Hematopoietic multipotent progenitor cell treated with erythropoietin and hydrocortisone succinate and interleukin-3 and kit ligand, for 8 days (in vitro differentiated cells): ENCODE measurements at regions not wholly inside any gene's neighbourhood (a gene's known extent, or its start where the extent isn't known, plus 50 kb on each side); places are given as distances from the start of the nearest gene placed in this dataset.

Experiments used
- DNase-seq: peaks from one replicate; pipeline ENCODE4 v3.0.0-alpha.2; 2015

DNA sequence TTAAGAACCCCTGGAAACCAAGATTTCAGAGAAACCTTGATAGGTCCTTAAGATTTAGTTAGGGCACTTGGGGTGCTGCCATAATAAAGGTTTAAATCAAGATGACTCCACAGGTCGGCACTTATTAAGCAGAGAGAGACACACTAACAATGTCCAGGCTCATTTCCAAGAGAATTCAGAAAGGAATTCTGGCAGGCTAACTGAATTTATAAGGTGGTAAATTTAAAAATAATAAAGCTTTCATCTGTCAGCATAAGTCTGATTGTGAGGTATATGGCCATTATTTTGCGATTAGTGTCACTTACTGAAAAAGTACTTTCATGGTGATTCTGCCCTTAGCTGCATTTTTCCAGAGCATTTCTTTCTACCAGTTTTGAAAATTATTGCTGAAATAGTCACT is 472.7 kb downstream of the ARAP2 start:
- no peak for DNase-seq

GRCh38 chr4:35772291-35772690 is 472.0 kb downstream of the ARAP2 start:
- DNase-seq: no peak

GRCh38 chr4:35789899-35790574 is 454.3 kb downstream of the ARAP2 start:
- DNase-seq: no peak

DNA sequence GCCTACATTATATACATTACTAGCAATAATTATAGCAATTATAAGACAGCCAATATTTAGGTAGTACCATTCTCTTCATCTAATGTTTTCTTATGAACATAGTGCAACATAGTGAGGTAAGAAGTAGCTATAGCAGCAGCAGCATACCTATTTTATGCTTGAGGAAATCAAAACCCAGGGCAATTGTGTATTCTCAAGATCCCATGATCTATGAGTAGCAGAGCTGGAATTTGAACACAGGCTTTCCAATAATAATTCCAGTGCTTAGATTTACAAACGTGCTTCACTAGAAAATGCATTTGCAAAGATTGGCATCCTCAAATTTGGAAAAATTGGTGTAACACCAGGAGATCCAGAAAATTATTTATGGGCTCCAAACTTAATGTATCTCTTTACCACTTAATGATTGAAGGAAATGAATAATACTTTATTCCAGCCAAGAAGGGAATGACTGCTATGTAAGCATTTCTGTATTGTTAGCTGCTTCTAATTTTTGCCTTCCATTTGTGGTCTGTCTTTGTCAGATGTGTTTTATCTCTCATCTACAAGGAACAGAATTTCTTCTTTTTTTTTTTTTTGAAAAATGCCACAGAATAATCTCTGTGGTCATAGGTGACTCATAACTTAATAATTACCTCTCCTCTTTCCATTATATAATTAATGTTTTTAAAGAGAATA is 451.1 kb downstream of the ARAP2 start:
- no peak for DNase-seq

DNA sequence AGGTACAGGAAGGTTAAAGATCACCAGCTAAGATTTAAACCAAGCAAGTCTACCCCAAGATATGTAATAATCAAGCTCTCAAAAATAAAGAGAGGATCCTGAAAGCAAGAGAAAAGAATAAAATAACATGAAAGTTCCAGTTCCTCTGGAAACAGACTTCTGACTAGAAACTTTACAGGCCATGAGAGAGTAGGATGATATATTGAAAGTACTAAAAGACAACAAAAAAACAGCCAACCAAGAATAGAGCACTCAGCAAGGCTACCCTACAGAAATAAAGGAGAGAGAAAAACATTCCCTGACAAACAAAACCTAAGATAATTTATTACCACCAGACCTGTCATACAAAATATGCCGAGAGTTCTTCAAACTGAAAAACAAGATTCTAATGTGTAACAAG is 450.5 kb downstream of the ARAP2 start:
- DNase-seq: no peak

DNA sequence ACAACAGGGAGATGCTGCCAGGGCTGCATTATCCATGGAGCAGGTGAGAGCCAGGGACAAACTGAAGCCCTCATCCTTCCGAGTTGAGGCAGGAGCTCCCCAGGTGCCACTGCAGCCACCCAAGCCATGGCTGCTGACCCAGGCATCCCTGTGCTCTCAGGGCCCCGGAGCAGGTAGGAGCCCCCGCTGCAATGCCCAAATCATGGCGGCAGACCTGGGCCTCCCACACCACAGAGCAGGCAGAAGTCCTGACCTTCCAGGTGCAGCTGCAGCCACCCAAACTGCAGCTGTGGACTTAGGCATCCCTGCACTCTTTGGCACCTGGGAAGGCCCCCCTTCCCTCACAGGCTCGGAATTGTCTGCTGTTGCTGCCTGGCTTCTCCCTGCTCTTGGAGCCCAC is 443.6 kb downstream of the ARAP2 start:
- DNase-seq: no peak

- DNase-seq: no peak
Observed at GRCh38 chr4:35802644-35803043, 441.7 kb downstream of the ARAP2 start.

GRCh38 chr4:35818520-35818919 is 425.8 kb downstream of the ARAP2 start:
- DNase-seq: peak; percentile 64

DNA sequence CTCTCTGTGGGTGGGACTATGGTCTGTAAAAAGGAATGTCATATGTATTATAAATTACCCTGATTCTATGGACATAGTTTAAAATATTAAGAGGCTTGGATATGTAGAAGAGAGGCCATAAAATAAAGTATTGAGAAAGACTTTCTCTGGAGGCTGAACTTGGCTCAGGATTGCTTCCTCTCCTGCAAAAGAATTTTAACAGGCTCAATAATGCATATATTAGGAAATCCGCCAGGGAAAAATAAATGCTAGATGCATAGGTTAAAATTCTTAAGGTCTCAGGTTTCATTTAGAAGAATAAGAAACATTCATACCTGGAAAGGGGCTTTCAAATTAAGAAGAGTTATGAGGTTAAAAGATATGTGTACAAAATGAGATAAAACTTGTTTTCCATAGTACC is 424.3 kb downstream of the ARAP2 start:
- DNase-seq: no peak

DNA sequence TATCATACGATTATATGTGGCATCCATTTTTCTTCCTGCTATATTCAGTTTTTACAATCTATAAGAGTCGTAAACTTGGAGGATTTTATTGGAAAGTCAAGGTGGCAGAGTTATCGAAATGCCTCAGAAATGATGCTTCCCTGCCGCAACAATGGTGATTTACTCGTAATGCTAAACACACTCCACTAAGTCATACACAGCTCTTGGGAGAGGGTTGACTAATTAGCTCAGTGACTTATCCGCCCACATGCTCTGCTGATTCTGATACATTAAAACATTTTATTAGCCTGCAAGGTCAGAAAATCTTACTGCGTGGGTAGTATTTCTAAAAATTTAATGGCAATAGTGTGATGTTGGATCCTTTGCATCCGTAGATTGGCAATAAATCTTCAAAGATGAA is 420.1 kb downstream of the ARAP2 start:
- no peak for DNase-seq

GRCh38 chr4:35835893-35836292 is 408.4 kb downstream of the ARAP2 start:
- DNase-seq: no peak

GRCh38 chr4:35836596-35836995 is 407.7 kb downstream of the ARAP2 start:
- DNase-seq: no peak

DNA sequence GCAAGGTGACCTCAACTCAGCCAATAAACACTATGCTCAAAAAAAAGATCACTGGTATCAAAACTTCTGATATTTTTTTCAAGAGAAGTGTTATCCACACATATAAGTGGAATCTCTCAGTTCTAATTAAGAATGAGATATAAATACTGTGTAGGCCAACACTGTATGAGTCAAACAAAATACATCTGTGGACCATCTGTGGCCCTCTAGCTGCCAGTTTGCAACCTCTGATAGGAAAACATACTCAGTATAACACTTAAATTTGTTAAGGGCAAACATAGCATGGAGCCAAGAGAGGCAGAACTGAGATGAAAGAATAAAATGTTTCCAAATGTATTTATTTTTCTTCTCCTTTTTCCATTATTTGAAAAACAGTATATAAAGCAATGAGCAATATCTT is 377.3 kb downstream of the ARAP2 start:
- no peak for DNase-seq

DNA sequence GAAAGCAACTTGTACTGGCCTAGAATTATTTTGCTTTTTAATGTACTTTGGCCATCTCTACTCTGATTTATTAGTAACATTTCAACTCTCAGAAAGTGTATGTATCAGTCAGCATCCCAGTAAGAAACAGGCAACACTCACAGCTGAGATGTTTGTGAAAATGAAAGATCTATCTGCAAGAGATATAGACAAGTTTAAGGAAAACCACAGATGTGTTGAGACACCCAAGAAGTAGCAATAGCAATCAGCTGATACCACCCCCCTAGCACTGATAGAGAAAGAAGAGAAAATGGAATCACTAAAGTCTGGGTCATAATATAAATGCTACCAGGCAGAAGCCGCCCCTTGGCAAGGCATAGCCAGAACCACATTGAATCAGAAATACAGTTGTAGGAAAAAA is 372.0 kb downstream of the ARAP2 start:
- no peak for DNase-seq

GRCh38 chr4:35879479-35879878 is 364.8 kb downstream of the ARAP2 start:
- no peak for DNase-seq

- DNase-seq: no peak
Observed at GRCh38 chr4:35883108-35883507, 361.2 kb downstream of the ARAP2 start.

DNA sequence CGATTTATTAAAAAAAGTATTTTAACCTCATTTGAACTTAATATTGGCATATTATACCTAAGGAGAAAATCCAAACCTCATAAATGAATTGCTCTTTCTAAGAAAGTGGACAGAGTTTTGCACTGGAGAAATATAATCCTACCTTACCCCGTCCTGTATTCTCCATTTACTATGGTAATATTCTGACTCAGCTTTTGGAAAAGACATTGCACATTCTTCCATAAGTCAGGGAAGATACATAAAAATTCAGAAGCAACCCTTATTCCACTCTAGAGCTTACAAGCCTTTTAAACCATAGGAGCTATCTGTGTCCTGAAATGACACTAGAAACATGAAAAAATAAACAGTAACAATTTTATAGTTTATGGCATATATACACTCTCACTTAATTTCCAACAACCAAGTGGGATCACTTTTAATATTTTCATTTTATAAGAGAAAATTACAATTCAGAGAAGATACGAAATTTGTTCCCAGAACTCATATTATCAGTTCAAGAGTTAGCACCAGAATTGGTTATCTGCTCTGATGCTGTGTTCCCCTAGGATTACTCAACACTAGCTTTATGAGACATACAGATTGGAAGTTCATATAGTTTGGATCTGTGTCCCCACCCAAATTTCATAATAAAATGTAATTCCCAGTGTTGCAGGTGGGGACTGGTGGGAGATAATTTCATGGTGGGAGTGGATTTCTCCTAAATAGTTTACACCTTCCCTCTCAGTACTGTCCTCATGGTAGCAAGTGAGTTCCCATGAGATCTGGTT is 359.4 kb downstream of the ARAP2 start:
- no peak for DNase-seq

DNA sequence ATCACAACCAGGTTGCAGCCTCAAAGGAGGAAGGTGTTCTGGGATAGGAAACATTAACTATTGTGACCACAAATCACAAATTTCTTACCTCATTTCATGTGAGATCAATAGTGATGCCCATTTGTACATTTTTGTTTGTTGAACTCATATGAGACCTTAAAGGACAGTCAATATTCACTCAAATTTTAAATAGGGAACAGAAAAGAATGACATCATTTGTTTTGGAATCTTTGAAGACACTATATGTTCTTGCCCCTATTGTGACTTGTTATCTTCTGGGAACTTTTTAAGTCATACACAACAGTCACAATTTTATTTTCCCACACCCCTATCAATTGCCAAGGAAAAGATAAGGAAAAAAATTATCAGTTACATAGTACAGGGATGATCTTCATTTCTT is 346.5 kb downstream of the ARAP2 start:
- no peak for DNase-seq

- no peak for DNase-seq
Observed at GRCh38 chr4:35900286-35901243, 343.7 kb downstream of the ARAP2 start.

GRCh38 chr4:35912174-35912573 is 332.1 kb downstream of the ARAP2 start:
- DNase-seq: no peak

- no peak for DNase-seq
Observed at GRCh38 chr4:35918491-35918977, 325.8 kb downstream of the ARAP2 start.

DNA sequence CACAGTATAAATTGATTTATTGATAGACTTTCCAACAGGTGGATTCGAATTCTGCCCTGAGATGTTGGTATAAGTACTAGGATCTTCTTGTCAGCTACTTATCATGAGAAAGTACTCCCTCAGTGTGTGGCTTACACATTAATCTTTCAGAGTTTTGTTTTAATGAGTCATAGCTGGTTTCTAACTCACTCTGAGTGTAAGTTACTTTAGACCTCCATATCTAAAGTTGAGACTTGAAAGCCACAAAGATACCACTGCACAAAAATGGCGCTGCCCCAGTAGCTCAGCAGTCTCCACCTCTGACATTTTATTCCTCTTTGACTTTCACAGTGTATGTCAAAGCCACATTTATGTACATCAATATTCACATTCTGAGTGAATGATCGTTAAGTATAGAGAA is 318.5 kb downstream of the ARAP2 start:
- no peak for DNase-seq

DNA sequence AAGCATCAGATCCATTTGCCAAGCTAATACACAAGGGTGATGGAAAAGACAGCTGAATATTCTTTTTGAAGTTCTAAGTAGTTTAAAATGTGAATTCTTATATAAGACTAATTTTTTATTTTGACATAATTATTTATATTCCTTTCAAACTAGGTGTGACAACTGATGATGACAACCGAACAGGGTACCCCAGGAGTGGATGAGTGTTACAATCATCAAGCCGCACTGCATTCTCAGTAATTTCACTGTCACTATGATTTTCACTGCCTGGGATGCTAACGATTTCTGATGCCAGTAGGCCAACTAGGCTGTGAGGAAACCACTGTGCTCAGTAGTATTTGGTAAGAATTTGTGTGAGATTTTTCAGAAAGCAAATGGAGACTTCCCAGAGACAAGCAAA is 317.5 kb downstream of the ARAP2 start:
- DNase-seq: no peak
